ENCODE measurements at regions not wholly inside any gene's neighbourhood (a gene's known extent, or its start where the extent isn't known, plus 50 kb on each side); places are given as distances from the start of the nearest gene placed in this dataset.

DNA sequence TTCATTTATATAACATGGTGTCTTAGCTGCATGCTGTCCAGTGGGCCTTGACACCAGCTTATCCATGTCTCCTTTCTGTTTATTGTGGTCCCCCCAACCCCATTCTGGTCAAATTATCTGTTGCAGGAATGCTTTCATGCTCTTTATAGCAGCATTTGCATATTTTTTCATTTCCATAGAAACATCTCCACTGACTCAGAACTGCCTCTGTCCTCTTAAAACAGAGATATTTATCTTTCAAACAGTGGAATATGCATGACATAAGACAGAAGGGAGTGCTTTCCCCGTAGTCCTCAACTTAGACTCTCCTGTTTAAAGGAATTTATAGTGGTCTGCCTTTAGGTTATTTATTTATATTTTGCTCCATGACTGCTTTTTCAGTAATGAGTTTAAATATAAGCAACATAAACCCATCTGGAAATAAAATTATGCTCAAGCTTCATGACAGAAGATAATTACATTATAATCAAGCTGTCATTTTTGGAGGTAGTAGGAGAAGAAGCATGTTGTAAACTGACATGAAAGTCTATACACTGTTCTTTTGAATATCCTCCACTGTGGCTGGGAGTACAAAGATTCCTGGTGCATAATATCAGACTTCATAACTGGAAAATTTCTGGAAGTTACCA is 179.5 kb upstream of the CD96 start:
- H3K9me3 Mint-ChIP-seq, result peaks cover 10 to 20% of the 10 kb centered on the region in 2 experiments; a peak in 4 of 5 replicates
- H3K23me2 ChIP-seq (ENCODE audit: insufficient read length, low read depth, low read length, poor library complexity, severe bottlenecking), result no peaks in the 10 kb centered on the region
- no peaks in the 10 kb centered on the region for H3K79me2 ChIP-seq (ENCODE audit: insufficient read depth, low read length)
- H3K18ac ChIP-seq (ENCODE audit: insufficient read length, low read depth, low read length), result no peak overlapping the region
- no peak overlapping the region for H3K56ac ChIP-seq (ENCODE audit: insufficient read length, low read depth, low read length)
- no peaks in the 10 kb centered on the region for H4K20me1 ChIP-seq (ENCODE audit: control insufficient read depth, insufficient read depth, insufficient read length)
- peaks cover 2% of the 10 kb centered on the region; the same call in 1 of the 2 replicates for H3K4me1 ChIP-seq (ENCODE audit: insufficient read depth, low read length)
- H2BK12ac ChIP-seq (ENCODE audit: insufficient read length, low read depth, low read length), result no peak overlapping the region
- TF ChIP-seq CTCF (conservative IDR thresholded peaks at IDR 0.05), result no peak
- no peak overlapping the region for H3K9ac ChIP-seq (ENCODE audit: extremely low read depth, insufficient read length, low read length)
- no peak overlapping the region for H2AFZ ChIP-seq (ENCODE audit: low read length)
- no peak overlapping the region for H3K23ac ChIP-seq (ENCODE audit: insufficient read length, low read depth, low read length)
- no peaks in the 10 kb centered on the region for H3K9me3 ChIP-seq (ENCODE audit: control insufficient read depth, low read depth, low read length)
- H2BK15ac ChIP-seq (ENCODE audit: low read depth, low read length), result no peak overlapping the region
- no peak overlapping the region for H3K27ac ChIP-seq (ENCODE audit: insufficient read length, low read depth, low read length)
- peaks cover 0 to 13% (median 10%) of the 10 kb centered on the region in 3 experiments; a peak in 4 of 7 replicates for H3K36me3 Mint-ChIP-seq (ENCODE audit: insufficient read depth in 1 of 3, low read depth in 3 of 3)
- H3K27me3 ChIP-seq (ENCODE audit: insufficient read depth, low read length), result no peaks in the 10 kb centered on the region
- no peak overlapping the region for H3K4me2 ChIP-seq (ENCODE audit: insufficient read depth, insufficient read length, low read length)
- no peak overlapping the region for H2BK5ac ChIP-seq (ENCODE audit: insufficient read length, low read length)
- no peak overlapping the region for H4K91ac ChIP-seq (ENCODE audit: insufficient read length, low read depth, low read length)
- no peaks in the 10 kb centered on the region for H3K79me1 ChIP-seq (ENCODE audit: insufficient read depth, low read depth, low read length, poor library complexity, severe bottlenecking)
- no peak overlapping the region for H2BK20ac ChIP-seq (ENCODE audit: low read depth, low read length, poor library complexity, severe bottlenecking)
- H3K4me1 Mint-ChIP-seq, result peaks cover 20% of the 10 kb centered on the region in 2 experiments
- no peak overlapping the region for H2BK120ac ChIP-seq (ENCODE audit: low read depth, low read length, poor library complexity, severe bottlenecking)
- H3K4me3 Mint-ChIP-seq, result no peak overlapping the region
- no peak for DNase-seq
- no peak overlapping the region for H3T11ph ChIP-seq (ENCODE audit: low read length)
- no peak overlapping the region for H3K4ac ChIP-seq (ENCODE audit: low read depth, low read length)
- H4K5ac ChIP-seq (ENCODE audit: insufficient read length, low read depth, low read length), result no peak overlapping the region
- no peak overlapping the region for H4K8ac ChIP-seq (replicated peaks; ENCODE audit: insufficient read length, low read depth, low read length)
- no peaks in the 10 kb centered on the region for H3K27me3 Mint-ChIP-seq (ENCODE audit: low read depth)
- no CpG with 5 or more reads among the region's 1 CpG for WGBS (ENCODE audit: extremely low coverage, insufficient read length, low lambda C conversion rate)
- H3K27ac Mint-ChIP-seq, result no peak overlapping the region
- H3K14ac ChIP-seq (ENCODE audit: insufficient read depth, low read length), result no peak overlapping the region
- no peak overlapping the region for H2AK5ac ChIP-seq (ENCODE audit: insufficient read length, low read length)
